Stimulated activated memory B cell treated with anti-CD40 and anti-IgM and Interleukin-4, amounts not matched to agents 10 μg/mL and 1 μg/mL and 100 μg/mL, for 72 hours (primary cell): ENCODE measurements at regions not wholly inside any gene's neighbourhood (a gene's known extent, or its start where the extent isn't known, plus 50 kb on each side); places are given as distances from the start of the nearest gene placed in this dataset.

Source experiments
- ATAC-seq: fragments of 150-1000 bp; cut with Tn5 transposase; 2 replicates; pipeline ENCODE4 v1.10.0; 2021
- H3K27ac Mint-ChIP-seq: one replicate; pipeline ENCODE4 v1.8.0; 2022; ENCODE audit warnings: mild to moderate bottlenecking, mixed read lengths
- H3K27me3 Mint-ChIP-seq: one replicate; pipeline ENCODE4 v1.8.0; 2022; ENCODE audit warnings: mixed read lengths
- H3K36me3 Mint-ChIP-seq: one replicate; pipeline ENCODE4 v1.8.0; 2022; ENCODE audit warnings: mixed read lengths
- H3K4me1 Mint-ChIP-seq: one replicate; pipeline ENCODE4 v1.8.0; 2022; ENCODE audit warnings: mixed read lengths
- H3K4me3 Mint-ChIP-seq: one replicate; pipeline ENCODE4 v1.8.0; 2022; ENCODE audit warnings: mild to moderate bottlenecking, moderate library complexity, mixed read lengths
- H3K9me3 Mint-ChIP-seq: one replicate; pipeline ENCODE4 v1.8.0; 2022; ENCODE audit warnings: mixed read lengths

DNA sequence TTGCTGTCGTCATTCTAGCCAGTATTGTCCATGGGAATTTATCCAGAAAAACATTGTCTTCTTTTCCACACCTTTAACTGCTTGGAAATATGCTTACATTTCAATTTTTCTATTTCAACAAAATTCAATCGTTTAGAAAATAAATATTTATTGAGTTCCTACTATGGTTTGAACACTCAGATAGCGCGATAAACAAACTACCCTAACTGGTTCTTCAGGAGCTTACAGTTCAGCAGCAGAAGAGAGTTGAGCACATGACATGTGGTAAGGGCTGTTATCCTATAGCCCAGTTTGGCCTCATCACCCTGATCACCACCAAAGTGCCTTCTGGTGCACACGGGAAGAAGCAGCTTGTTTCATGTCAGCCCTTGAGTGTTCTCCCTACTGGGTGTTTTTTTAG, 375.2 kb upstream of the SMIM21 start:
- H3K27me3 Mint-ChIP-seq, result no peaks in the 10 kb centered on the region
- H3K4me3 Mint-ChIP-seq, result no peak overlapping the region
- no peaks in the 10 kb centered on the region for H3K36me3 Mint-ChIP-seq
- H3K27ac Mint-ChIP-seq, result no peak overlapping the region
- no peak for ATAC-seq
- no peaks in the 10 kb centered on the region for H3K4me1 Mint-ChIP-seq
- H3K9me3 Mint-ChIP-seq, result no peaks in the 10 kb centered on the region

- H3K36me3 Mint-ChIP-seq, result no peaks in the 10 kb centered on the region
- no peaks in the 10 kb centered on the region for H3K4me1 Mint-ChIP-seq
- ATAC-seq, result no peak
- H3K27ac Mint-ChIP-seq, result no peak overlapping the region
- H3K9me3 Mint-ChIP-seq, result peaks cover 3% of the 10 kb centered on the region
- H3K4me3 Mint-ChIP-seq, result no peak overlapping the region
- H3K27me3 Mint-ChIP-seq, result no peaks in the 10 kb centered on the region
These were observed 373.7 kb upstream of the SMIM21 start for GRCh38 chr18:75801178-75801577.

DNA sequence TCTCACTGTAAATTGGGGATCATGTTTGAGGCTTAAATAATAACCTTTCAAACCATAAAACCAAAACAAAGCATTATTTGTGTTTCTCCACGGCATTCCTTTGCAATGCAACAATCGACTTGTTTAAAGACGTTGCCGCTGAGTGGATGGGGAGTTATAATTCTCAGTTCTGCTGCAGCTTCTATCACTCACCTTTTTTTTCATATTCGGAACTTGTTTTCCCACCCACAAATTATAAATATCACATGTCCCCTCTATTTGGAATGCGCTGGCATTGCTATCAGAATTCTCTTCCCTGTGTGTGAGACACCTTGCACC, 372.8 kb upstream of the SMIM21 start:
- Mint-ChIP-seq H3K36me3 (no peaks in the 10 kb centered on the region), H3K4me3 (no peak overlapping the region), H3K9me3 (peaks cover 3% of the 10 kb centered on the region), H3K27me3 (no peaks in the 10 kb centered on the region), H3K4me1 (no peaks in the 10 kb centered on the region), H3K27ac (no peak overlapping the region)
- ATAC-seq, result no peak

DNA sequence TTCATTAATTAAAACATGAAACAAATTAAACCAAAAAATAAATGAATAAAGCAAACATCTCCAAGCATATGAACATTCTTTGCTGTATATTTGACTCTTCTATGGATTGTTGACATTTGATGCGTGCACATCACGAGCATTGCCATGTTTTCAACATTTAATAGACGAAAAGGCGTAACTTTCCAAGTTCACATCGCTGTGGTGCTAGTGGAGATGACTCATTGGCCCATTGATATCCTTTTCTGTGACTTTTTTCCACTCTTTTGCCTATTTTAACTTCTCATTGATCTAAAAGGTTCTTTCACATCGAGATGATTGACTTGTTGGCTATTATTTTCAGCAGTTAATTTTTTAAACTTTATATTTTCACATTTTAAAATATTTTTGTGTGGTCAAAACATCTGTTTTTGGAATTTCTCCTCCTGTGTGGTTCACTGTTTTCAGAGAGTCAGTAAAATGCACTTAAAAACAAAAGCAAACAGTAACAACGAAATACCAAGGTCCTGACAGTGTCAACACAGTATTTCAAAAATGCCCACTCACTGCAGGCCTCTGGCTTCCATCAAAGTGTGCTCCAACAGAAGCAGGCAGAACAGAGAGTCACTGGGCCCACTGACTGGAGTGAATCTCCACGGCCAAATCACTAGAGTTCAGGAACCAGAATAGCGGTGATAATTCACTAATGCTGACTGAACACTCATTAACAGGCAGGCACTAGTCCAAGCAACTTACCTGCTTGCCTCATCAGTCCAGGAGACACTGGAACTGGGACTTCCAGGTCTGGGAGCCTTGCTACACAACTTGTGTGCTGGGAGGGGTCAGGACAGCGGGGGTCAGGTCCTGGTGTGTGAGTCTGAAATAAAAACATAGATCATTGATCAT, 372.2 kb upstream of the SMIM21 start:
- H3K4me1 Mint-ChIP-seq, result no peaks in the 10 kb centered on the region
- peaks cover 3% of the 10 kb centered on the region for H3K9me3 Mint-ChIP-seq
- H3K27ac Mint-ChIP-seq, result no peak overlapping the region
- H3K27me3 Mint-ChIP-seq, result no peaks in the 10 kb centered on the region
- no peak for ATAC-seq
- H3K36me3 Mint-ChIP-seq, result no peaks in the 10 kb centered on the region
- no peak overlapping the region for H3K4me3 Mint-ChIP-seq

DNA sequence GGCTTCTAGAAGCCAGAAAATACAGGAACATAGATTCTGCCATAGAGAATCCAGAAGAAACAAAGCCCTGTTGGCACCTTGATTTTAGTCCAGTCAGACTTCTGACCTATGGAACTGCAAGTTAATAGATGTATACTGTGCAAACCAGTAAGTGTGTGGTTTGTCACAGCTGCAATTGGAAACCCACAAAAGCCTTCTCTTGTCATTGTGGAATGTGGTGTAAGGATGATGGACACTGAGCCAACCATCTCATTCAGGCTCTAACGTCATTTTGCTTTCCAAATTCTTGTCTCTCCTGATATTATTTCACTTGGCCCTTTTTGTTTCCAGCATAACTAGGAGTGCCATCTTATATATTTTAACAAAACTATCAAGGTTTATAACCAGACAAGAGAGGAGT, 369.5 kb upstream of the SMIM21 start:
- no peaks in the 10 kb centered on the region for H3K36me3 Mint-ChIP-seq
- H3K27ac Mint-ChIP-seq, result no peak overlapping the region
- H3K4me3 Mint-ChIP-seq, result no peak overlapping the region
- peaks cover 15% of the 10 kb centered on the region for H3K9me3 Mint-ChIP-seq
- ATAC-seq, result no peak
- H3K4me1 Mint-ChIP-seq, result no peaks in the 10 kb centered on the region
- H3K27me3 Mint-ChIP-seq, result no peaks in the 10 kb centered on the region

DNA sequence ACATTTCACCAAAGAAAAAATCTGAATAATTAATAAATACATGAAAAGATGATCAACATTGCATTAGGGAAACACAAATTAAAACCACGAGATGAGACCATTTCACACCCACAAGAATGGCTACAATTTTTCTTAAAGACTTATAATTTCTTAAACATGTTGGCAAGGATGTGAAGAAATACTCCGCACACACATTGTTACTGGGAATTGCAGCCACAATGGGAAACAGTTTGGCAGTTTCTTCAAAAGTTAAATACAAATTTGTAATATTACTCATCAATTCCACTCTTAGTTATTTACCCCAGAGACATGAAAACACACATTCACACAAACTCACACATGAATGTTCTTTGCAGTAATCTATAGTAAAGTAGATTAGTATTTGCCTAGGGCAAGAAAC, 363.3 kb upstream of the SMIM21 start:
- H3K36me3 Mint-ChIP-seq, result no peaks in the 10 kb centered on the region
- H3K27ac Mint-ChIP-seq, result no peak overlapping the region
- no peaks in the 10 kb centered on the region for H3K4me1 Mint-ChIP-seq
- H3K4me3 Mint-ChIP-seq, result no peak overlapping the region
- no peaks in the 10 kb centered on the region for H3K27me3 Mint-ChIP-seq
- peaks cover 12% of the 10 kb centered on the region for H3K9me3 Mint-ChIP-seq
- ATAC-seq, result no peak

DNA sequence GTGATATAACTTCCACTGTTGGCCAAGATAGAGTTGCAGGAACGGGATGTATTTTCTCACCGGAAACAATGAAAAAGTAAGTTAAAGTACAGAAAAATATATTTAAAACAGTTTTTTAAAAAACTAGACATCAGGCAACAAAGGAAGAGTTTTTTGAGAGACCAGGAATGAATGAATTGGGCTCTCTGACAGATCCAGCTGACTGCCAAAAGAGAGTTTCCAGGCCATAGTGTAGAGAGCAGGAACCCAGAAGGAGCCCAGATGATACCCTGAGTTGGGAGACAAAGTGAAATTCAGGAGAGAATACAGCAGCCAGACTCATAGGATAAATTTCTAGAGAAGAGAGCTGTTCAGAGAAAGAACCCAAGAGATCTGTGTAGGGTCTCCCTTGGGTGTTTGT, 362.6 kb upstream of the SMIM21 start:
- Mint-ChIP-seq H3K4me3 (no peak overlapping the region), H3K9me3 (peaks cover 12% of the 10 kb centered on the region), H3K4me1 (no peaks in the 10 kb centered on the region), H3K27me3 (no peaks in the 10 kb centered on the region), H3K36me3 (no peaks in the 10 kb centered on the region), H3K27ac (no peak overlapping the region)
- ATAC-seq, result no peak

- no peaks in the 10 kb centered on the region for H3K4me1 Mint-ChIP-seq
- ATAC-seq, result no peak
- H3K36me3 Mint-ChIP-seq, result no peaks in the 10 kb centered on the region
- no peaks in the 10 kb centered on the region for H3K27me3 Mint-ChIP-seq
- H3K27ac Mint-ChIP-seq, result no peak overlapping the region
- H3K9me3 Mint-ChIP-seq, result peaks cover 2% of the 10 kb centered on the region
- H3K4me3 Mint-ChIP-seq, result no peak overlapping the region
These were observed 358.3 kb upstream of the SMIM21 start for GRCh38 chr18:75785834-75786233.

DNA sequence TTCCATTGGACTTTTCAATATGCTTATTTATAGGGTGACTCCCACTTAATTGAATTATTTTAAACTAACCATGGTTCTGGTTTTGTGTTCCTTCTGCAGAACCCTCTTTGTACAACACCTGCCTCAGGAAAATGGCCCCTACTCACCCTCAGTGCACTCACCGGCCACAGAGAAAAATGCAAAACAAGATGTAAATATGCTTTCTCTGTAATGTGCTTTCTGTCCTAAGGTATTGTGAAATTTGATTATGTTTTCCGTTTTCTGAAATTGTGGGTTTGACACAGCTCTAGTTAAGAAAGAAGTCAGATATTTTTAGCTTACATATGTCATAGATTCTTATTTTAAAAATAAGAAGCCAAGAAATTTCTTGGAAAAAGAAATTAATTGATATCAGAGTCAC, 357.7 kb upstream of the SMIM21 start:
- Mint-ChIP-seq H3K4me1 (no peaks in the 10 kb centered on the region), H3K27me3 (no peaks in the 10 kb centered on the region), H3K36me3 (no peaks in the 10 kb centered on the region), H3K4me3 (no peak overlapping the region), H3K27ac (no peak overlapping the region), H3K9me3 (peaks cover 2% of the 10 kb centered on the region)
- no peak for ATAC-seq

DNA sequence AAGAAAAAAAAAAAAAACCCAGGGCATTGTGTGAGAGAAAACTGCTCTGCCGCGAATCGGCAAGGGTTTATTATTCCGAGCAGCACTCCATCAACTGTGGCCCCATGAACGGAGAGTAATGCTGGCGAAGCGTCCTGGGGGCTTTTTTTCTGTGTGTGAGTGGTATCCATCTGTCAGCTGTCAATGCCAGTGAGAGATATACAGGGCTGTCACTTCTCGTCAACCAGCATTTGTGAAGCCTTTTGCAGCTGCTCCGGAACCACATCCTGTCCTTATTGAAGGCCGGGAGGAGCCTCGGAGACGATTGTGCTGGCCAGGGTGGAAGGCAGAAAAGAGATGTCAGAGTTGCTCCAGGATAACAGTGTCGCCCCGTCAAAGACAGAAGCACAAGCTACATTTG, 356.9 kb upstream of the SMIM21 start:
- no peak for ATAC-seq
- Mint-ChIP-seq H3K27ac (no peak overlapping the region), H3K4me1 (no peaks in the 10 kb centered on the region), H3K36me3 (no peaks in the 10 kb centered on the region), H3K9me3 (peaks cover 2% of the 10 kb centered on the region), H3K27me3 (no peaks in the 10 kb centered on the region), H3K4me3 (no peak overlapping the region)

- no peaks in the 10 kb centered on the region for H3K27me3 Mint-ChIP-seq
- no peak overlapping the region for H3K4me3 Mint-ChIP-seq
- no peak for ATAC-seq
- H3K4me1 Mint-ChIP-seq, result no peaks in the 10 kb centered on the region
- H3K9me3 Mint-ChIP-seq, result peaks cover 2% of the 10 kb centered on the region
- no peaks in the 10 kb centered on the region for H3K36me3 Mint-ChIP-seq
- no peak overlapping the region for H3K27ac Mint-ChIP-seq
These were observed 356.2 kb upstream of the SMIM21 start for GRCh38 chr18:75783566-75784281.

DNA sequence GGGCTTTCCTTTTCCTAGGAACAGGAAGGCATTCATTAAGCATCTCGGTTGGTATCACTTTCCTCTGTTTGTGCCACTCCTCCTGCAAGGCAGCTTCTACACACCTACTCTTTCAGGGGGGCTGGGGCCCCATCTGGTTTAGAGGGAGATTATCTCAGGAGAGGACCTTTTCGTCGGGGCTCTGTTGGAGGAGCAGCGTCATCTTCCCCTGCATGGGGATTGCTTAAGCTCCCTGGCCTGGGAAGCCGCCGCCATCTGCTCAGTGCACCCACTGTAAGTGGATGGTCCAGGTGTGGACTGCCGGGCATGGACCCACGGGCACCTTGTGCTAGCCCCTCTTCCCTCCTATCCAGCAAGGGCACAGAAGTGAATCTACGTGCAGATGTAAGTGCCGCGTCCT, 355.3 kb upstream of the SMIM21 start:
- no peak for ATAC-seq

DNA sequence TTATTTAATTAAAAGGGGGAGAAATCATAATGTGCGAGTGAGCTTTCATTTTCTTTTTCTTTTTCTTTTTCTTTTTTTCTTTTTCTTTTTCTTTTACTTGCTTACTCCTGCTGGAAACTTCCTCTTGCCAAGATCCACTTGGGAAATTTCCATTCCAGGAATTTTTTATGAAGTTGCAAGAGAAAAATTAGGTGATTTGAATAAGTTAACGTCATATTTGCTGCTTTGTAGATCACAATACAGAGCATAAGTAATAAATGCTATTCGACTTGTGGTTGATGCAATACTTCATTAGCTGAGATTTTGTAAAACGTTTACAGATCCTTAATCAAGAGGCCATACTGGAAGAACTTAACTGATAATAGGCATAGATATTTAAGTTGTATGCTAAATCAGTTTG, 354.7 kb upstream of the SMIM21 start:
- no peak for ATAC-seq
- no peak overlapping the region for H3K4me3 Mint-ChIP-seq
- H3K4me1 Mint-ChIP-seq, result no peaks in the 10 kb centered on the region
- no peaks in the 10 kb centered on the region for H3K36me3 Mint-ChIP-seq
- H3K9me3 Mint-ChIP-seq, result peaks cover 2% of the 10 kb centered on the region
- no peak overlapping the region for H3K27ac Mint-ChIP-seq
- H3K27me3 Mint-ChIP-seq, result no peaks in the 10 kb centered on the region

More for the DNA sequence above, 355.3 kb upstream of the SMIM21 start:
- Mint-ChIP-seq H3K27ac (no peak overlapping the region), H3K36me3 (no peaks in the 10 kb centered on the region), H3K27me3 (no peaks in the 10 kb centered on the region), H3K9me3 (peaks cover 2% of the 10 kb centered on the region), H3K4me1 (no peaks in the 10 kb centered on the region), H3K4me3 (no peak overlapping the region)

DNA sequence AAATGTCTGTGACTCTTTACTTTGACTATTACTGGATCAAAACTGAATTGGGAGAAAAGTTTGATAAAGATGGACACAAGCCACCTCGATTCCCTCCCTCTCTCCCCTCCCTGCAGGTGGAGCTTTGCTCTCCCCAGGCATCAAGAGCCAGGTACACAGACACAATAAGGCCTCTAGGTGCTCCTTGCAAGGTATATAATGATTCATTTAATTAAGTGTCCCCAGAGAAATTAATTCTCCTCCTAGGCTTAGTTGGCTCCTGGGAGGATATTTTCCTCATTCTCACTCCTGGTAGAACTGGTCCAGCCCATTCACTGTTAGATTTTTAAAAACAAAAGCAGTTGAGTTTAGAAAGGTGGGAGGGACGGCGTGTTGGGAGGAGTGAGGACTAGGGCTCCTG, 352.4 kb upstream of the SMIM21 start:
- Mint-ChIP-seq H3K27ac (no peak overlapping the region), H3K36me3 (no peaks in the 10 kb centered on the region), H3K9me3 (peaks cover 2% of the 10 kb centered on the region), H3K4me1 (no peaks in the 10 kb centered on the region), H3K4me3 (no peak overlapping the region), H3K27me3 (no peaks in the 10 kb centered on the region)
- ATAC-seq, result peak; percentile 28

DNA sequence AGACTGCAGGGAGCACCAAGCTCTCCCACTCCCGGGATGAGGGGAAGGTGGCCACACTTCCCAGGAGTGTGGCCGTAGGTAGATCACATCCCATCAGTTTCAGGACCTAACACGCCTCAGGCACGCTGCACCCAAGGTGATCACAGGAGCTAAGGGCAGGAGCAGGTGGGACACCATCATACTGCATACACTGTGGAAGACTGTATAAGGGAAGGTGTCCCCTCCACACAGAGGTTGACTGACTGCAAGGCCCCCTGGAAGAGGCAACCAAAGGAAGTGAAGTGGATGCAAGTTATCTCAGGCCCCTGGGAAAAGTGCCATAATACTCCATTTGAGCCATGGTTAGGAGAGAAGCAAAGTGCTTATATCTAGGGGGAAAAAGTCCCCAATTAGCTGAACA, 351.9 kb upstream of the SMIM21 start:
- H3K9me3 Mint-ChIP-seq, result peaks cover 2% of the 10 kb centered on the region
- H3K36me3 Mint-ChIP-seq, result no peaks in the 10 kb centered on the region
- H3K4me3 Mint-ChIP-seq, result no peak overlapping the region
- H3K27me3 Mint-ChIP-seq, result no peaks in the 10 kb centered on the region
- H3K27ac Mint-ChIP-seq, result no peak overlapping the region
- H3K4me1 Mint-ChIP-seq, result no peaks in the 10 kb centered on the region
- no peak for ATAC-seq

GRCh38 chr18:75777630-75778029, 350.1 kb upstream of the SMIM21 start:
- H3K27me3 Mint-ChIP-seq, result no peaks in the 10 kb centered on the region
- peak; percentile 42 for ATAC-seq
- H3K4me3 Mint-ChIP-seq, result no peak overlapping the region
- no peaks in the 10 kb centered on the region for H3K36me3 Mint-ChIP-seq
- H3K9me3 Mint-ChIP-seq, result peaks cover 5% of the 10 kb centered on the region
- no peaks in the 10 kb centered on the region for H3K4me1 Mint-ChIP-seq
- no peak overlapping the region for H3K27ac Mint-ChIP-seq
